GM19468 (cell line): ENCODE measurements at regions not wholly inside any gene's neighbourhood (a gene's known extent, or its start where the extent isn't known, plus 50 kb on each side); places are given as distances from the start of the nearest gene placed in this dataset.
"Not testable (repeated sequence)": the region's sequence is repeated elsewhere in the genome, so short reads cannot be mapped to it uniquely, and the experiment has no call there.

Experiments used
- ATAC-seq: cut with Tn5 transposase; IDR thresholded peaks from one replicate; pipeline ENCODE4 v1.9.1; 2021; ENCODE audit warnings: mild to moderate bottlenecking, moderate library complexity, moderate number of reproducible peaks; ENCODE audit not compliant: unreplicated experiment; ENCODE audit errors: extremely low read depth

DNA sequence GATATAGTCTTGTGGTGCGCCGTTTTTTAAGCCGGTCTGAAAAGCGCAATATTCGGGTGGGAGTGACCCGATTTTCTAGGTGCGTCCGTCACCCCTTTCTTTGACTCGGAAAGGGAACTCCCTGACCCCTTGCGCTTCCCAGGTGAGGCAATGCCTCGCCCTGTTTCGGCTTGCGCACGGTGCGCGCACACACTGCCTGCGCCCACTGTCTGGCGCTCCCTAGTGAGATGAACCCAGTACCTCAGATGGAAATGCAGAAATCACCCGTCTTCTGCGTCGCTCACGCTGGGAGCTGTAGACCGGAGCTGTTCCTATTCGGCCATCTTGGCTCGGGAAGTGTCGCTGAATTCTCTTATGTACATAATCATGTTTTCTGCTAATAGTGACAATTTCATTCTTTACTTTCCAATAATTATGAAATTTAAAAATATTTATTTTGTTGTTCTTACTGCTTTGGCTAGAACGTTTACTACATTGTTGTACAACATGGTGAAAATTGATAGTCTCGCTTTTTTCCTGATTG, 61.2 kb upstream of the MINDY3 start:
- ATAC-seq = not testable (repeated sequence)

DNA sequence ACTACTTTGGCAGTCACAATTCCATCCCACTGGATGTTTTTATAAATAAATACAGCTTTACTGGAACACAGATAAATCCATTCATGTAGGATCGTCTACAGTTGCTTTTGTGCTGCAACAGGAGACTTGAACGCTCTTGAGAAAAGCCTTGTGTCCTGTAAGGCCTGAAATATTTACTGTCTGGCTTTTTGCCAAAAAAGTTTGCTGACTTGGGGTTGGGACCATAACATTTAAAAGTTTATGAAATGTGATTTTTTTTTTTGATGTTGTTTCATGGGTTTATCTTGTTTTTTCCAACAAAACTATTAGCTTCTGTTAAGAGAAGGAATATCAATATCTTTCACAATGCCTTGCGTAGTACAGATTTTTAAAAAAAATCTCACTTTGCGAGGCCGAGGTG, 71.1 kb upstream of the MINDY3 start:
- no peak for ATAC-seq

DNA sequence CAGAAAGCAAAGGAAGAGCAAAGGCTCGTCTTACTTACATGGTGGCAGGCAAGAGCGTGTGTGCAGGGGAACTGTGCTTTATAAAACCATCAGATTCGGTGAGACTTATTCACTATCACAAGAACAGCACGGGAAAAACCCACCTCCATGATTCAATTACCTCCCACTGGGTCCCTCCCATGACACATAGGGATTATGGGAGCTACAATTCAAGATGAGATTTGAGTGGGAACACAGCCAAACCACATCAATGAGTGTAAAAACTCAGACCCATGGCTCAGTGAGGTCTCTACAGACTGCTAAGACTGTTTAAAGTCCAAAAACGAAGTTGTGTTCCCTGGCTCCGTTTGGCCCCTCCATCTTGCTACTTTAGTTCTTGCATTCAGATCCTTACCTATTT, 79.2 kb upstream of the MINDY3 start:
- not testable (repeated sequence) for ATAC-seq

DNA sequence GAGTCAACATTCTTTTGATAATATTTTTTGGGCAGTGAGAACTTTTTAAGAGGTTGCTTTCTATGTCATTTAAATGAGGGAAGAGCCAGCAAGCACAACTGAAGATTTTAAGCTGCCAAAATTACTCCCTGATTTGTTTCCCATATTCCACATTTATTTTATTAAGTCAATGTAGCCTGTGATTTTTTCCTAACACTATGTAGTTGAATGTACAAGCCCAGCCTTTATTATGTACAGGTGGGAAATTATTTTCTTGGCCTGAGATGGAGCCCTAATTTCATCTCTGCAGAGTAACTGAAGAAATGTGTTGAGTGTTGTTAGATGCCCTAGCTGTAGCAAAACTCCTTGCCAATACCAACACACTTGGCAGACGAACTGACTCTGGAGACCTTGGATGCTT, 83.1 kb upstream of the MINDY3 start:
- ATAC-seq = no peak

DNA sequence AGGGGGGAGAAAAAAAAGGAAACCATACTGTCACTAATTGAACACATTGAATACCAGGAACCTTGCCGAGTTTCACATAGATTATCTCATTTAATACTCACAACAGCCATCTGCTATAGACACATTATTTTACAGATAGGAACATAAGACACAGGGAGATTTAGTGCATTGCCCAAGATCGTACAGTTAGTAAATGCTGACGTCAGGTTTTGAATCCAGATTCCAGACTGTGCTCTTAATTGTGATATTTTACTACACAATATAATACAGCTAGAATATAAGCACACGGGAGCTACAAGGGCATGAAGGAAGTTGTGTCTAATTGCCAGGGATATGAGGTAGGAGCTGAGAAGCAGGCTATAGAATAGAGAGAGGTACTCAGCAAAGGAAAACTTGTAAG, 93.9 kb upstream of the MINDY3 start:
- no peak for ATAC-seq

DNA sequence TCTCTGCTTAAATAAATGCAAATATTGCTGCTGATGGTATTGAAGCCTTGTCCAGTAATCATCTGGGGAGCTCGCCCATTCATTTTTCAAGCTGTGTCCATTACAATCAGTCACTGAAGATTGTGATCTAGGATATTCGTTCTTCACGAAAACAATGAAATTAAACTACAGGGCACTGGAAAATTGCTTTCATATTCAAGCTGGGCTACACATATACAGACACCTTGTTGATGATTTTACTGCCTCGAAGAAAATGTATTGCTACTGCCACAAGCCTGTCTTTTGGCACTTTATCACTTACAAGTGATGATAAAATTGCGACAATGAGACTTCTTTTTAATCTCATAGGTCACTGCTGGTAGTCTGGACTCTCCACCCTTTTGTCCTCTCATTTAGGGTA, 100.0 kb upstream of the MINDY3 start:
- no peak for ATAC-seq

DNA sequence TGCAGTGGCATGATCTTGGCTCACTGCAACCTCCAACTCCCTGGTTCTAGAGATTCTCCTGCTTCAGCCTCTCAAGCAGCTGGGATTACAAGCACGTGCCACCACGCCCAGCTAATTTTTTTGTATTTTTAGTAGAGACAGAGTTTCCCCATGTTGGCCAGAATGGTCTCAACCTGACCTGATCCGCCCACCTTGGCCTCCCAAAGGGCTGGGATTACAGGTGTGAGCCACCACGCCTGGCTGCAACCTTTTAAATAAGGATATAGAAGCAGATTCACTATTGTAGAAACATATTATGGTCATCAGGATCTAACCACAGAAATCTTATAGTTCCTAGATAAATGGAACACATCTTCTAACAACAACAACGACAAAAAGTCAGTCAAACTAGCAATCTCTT, 112.4 kb upstream of the MINDY3 start:
- not testable (repeated sequence) for ATAC-seq

DNA sequence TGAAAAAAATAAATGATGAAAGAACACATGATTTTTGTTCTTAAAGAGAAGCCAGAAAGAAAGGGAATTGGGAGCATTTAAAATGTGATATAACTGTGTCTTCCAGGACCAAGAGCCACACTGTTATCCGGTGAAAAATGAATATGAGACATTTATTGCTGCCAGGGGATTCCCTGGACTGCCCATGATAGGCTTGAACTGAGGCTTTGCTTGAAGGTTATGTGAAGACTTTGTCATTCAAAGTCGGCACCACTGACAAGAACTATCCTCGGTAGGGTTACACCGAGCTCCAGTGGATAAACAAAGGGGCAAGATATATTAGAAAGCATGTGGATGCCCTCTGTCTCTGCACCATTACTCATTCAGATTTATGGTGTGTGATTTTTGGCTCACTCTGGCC, 125.4 kb upstream of the MINDY3 start:
- ATAC-seq = no peak

DNA sequence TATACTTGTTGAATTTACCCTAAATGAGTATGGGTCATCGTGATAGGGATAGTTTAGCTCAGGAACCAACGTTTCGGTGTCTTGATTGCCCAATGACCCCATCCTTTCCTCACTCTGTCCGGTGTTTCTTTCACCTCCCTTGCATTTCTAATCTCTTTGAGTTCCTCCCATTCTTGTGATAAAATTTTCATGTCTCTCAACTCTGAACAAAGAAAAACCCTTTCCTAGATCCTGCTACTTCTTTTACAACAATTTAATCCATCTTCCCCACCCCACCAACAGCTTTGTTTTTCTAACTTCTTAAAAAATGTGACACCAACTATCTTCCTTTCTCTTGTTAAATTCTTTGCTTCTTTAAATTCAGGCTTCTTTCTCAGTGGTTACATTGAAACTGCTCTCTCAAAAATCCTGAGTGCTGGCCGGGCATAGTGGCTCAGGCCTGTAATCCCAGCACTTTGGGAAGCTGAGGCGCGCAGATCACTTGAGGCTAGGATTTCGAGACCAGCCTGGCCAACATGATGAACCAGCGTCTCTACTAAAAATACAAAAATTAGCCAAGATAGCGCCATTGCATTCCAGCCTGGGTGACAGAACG, 130.3 kb upstream of the MINDY3 start:
- ATAC-seq = no peak

DNA sequence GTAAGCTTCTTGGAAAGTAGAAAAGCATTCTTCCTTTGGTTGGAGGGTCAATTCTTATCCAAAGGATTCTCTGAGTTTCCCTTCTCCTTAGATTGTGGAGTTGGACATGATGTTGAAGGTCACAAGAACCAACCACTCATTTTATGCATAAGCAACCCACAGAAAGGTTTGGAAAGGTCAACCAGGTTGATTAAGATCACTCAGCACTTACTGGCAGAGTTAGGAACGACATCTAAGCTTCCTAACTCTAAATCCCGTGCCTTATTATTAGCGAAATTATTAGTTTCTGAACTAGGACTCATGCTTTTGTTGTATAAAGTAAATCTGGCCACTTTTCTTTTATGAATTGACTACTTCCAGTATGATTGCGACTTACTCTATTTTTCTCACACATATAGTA, 137.0 kb upstream of the MINDY3 start:
- no peak for ATAC-seq

DNA sequence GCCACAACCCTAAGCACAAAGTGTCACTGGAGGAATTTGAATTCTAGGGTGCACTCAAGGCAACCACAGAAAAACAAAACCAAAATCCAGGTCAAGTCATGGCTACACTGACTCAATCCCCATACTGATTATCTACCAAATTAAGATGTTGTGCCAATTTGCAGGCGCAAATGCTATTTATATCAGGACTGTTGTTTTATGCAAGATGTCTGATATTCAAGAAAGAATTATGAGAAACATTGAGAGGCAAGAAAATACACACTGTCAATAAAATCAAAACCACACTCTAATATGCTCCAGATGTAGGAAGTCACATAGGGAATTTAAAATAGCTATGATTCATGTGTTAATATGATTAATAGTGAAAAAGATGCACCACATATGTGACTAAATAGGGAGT, 141.3 kb upstream of the MINDY3 start:
- no peak for ATAC-seq

DNA sequence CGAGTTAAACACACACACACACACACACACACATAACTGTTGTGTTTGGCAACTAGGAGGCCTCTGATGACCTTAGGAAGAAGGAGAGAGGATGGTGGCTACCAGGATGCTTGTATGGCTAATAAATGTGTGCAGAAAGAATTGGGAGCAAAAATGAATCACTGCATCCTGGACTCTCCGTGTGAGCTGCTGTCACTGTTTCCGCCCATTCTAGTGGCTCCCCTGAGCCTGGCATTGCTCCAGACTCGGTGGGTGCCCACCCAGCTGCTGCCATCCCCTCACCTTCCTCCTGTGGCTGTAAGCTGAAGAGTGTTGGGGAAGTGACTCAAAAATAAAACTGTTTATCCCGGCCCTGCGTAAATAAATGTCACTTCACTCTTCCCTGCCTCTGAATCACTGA, 149.5 kb upstream of the MINDY3 start:
- no peak for ATAC-seq

DNA sequence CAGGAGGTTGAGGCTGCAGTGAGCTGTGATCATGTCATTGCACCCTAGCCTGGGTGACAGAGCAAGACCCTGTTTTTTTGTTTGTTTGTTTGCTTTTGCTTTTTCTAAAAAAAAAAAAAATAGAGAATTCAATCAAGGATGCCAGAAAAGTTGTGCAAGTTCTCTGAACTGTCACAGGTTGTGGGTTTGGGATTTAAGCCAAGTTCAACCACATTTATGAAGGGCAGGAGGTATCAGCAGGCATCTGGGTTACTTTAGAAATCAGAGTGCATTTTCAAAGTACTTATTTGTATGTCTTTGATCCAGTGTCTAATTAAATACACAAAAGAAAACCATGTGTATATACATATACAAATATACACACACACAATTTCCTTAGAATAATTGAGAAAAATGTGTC, 151.2 kb upstream of the MINDY3 start:
- ATAC-seq = no peak

DNA sequence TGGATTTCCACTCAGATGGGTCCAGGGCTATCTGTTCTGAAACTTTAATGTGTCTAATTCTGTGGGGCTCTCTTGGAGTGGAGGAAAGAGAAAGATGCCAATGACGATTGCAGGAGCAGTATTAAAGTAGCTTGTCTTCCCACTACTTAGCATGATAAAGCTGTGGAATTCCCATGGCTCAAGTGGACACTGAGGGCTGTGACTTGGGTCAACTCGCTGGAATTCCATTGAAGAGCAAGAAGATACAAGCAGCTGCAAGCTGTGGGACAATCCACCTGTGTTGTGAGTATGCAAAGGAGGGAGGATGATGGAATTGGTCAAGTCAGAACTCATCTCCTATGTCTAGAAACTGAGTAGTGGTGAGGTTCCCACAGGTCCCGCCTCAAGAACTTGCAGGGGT, 154.2 kb upstream of the MINDY3 start:
- ATAC-seq = no peak

DNA sequence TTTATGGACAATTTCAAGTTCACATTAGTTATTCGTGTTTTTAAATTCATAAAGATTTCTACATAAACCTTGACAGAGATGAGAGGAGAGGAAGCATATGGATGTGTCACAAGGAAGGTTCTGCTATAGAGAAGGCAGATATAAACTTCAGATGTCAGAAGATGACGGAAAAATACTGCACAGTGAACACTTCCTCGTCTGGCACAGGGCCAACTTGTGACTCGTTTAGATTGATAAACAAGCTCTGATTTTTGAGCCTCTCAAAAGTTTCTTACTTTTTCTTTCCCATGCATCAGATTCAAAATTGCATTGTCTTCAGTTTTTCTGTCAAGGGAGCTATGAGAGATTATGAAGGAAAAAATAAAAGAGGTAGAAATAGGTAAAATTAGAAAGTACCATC, 156.4 kb upstream of the MINDY3 start:
- no peak for ATAC-seq

DNA sequence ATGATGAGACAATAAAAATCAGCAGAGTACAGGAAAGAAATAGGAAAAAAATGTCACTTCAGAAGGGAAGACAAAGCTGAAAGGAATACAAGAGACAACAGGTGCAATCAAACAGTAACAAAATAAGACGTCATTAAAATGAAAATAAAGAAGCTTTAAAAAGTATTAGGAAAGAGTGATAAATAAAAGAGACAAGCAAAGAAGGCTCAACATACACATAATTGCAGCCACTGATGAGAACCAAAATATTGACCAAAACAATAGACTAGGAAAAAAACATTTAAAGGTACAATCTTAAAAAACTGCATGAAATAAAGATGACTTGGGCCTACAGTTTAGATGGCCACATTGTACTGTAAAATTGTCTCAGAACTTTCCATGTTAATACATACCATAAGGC, 160.5 kb upstream of the MINDY3 start:
- ATAC-seq = no peak

DNA sequence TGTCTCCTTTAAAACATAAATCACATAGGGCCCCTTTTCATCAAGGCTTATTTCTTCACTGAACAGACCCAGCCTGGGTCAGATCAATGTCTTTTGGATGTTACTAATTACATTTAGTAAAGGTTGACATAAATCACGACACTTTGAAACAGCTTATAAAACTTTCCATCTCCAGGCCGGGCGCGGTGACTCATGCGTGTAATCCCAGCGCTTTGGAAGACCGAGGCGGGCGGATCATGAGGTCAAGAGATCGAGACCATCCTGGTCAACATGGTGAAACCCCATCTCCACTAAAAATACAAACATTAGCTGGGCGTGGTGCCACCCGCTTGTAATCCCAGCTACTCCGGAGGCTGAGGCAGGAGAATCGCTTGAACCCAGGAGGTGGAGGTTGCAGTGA, 166.5 kb upstream of the MINDY3 start:
- ATAC-seq = not testable (repeated sequence)

DNA sequence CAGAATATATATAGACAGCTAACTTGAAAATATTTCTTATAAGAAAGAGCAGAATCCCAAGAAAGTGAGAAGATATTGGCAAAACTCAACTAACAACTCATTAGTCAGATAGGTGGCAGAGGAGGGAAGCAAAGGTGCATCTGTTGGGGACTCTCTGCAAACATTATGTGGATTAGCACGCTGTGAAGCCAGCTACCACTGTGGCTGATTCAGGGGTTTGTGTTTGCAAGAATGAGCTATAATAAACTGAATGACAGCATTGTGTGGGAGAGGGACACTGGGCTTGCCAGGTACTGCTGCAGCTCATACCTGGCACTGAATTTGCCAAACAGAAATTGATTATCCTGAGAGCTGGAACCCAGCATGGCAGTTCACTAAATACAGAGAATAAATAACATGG, 170.3 kb upstream of the MINDY3 start:
- no peak for ATAC-seq

DNA sequence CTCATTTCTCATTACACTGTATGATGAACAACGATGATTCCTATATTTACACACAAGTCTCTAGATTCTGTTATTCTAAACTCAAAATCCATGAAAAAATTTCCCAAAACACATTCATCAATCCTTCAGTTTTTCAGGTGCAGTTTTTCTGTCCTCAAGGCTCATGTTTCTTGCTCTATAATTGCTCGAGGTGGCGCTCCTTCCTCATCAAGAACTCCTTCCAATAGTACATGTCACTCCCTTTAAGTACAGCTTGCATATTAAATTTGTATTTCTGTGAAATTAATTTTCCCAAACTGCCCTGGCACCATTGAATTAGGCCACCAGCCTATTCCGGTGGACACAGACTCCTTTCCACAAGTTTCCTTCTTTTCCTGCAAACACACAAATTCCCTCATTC, 188.7 kb upstream of the MINDY3 start:
- no peak for ATAC-seq

DNA sequence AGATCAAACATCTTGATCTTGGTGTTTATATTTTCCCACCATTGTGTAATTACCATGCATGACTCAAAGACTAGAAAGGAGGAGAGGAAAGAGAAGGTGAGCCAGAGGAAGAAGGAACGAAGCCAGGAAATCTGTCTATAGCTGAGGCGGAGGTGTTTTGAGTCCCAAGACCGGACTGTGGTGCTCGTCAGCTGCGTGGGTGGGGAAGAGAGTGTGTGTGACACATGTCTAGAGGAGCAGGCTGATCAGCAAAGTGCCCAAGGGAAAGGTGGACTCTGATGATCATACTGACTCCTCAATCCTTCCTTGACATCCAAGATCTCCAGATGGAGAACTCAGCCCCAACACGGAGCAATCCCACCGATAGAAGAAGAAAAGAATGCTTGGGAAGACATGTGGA, 189.5 kb upstream of the MINDY3 start:
- no peak for ATAC-seq

DNA sequence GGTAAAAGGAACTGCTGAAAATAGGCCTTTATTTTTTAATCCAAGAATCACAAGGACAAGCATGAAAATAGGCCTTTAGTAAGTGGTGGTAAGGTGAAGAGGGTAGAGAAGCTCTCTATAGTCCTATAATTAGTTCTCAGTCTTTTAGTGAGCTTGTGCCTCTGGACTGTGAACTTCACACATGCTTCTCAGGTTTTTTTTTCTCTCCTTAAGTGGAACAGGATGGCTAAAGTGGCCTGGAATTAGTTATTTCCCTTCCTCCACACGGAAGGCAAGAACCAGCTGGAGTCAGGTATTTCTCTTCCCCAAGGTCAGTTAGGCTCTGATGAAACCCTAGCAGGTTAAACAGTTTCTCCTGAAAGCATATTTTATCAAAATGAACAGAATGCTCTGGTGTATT, 203.0 kb upstream of the MINDY3 start:
- ATAC-seq = no peak

DNA sequence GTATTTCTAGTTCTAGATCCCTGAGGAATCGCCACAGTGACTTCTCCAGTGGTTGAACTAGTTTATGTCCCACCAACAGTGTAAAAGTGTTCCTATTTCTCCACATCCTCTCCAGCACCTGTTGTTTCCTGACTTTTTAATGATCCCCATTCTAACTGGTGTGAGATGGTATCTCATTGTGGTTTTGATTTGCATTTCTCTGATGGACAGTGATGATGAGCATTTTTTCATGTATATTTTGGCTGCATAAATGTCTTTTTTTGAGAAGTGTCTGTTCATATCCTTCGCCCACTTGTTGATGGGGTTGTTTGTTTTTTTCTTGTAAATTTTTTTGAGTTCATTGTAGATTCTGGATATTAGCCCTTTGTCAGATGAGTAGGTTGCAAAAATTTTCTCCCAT, 223.2 kb upstream of the MINDY3 start:
- not testable (repeated sequence) for ATAC-seq

DNA sequence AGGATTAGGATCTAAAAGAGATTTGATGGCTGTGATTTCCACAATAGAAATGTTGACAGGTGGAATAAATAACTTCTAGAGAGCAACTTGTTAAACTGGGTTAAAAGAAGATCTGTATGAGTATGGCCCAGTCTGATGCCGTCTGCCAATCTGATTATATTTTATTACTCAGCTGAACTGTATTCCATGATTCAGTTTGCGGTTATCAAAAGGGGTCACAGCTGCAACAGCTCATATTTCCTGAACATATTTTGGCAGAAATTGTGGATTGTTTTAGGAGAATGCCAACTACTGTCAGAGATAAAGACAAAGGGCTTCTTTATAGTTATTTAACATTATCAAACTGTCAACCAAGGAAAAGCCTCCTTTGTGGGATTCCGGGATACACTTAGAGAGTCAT, 244.8 kb upstream of the MINDY3 start:
- ATAC-seq = no peak
